Retinal pigment epithelial cell (primary cell): ENCODE measurements at regions not wholly inside any gene's neighbourhood (a gene's known extent, or its start where the extent isn't known, plus 50 kb on each side); places are given as distances from the start of the nearest gene placed in this dataset.
"Not testable (repeated sequence)": the region's sequence is repeated elsewhere in the genome, so short reads cannot be mapped to it uniquely, and the experiment has no call there.

Experiments used
- DNase-seq: peaks from one replicate; pipeline ENCODE4 v3.0.0-alpha.2; 2010; ENCODE audit warnings: low read depth
- H3K4me3 ChIP-seq: 2 replicates; pipeline ENCODE4 v1.5.1; 2011; ENCODE audit warnings: mild to moderate bottlenecking, low read length, control low read depth, moderate library complexity
- CTCF ChIP-seq: conservative IDR thresholded peaks from 2 replicates; pipeline ENCODE4 v1.5.1; 2011; ENCODE audit warnings: low read depth, low read length, control low read depth, inconsistent platforms

- not testable (repeated sequence) for H3K4me3 ChIP-seq, DNase-seq
Observed at GRCh38 chr10:46095943-46096342, 49.9 kb upstream of the MSMB start.

DNA sequence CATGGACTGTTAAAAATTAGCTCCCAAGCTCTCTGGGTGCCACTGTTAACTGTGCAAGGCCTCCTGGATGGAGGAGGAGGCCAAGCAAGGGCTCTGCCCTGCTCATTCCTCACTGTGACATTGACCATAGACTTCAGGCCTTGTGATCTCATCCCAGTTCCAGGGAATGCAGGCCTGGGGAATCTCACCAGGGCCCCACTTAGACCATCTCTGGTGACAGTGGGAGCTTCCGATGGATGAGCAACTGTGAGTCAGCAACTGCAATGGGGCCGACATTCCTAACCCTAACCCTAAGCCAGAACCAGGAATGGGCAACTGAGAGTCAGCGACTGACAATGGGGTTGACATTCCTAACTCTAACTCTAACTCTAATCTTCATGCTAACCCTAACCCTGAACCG is 50.4 kb upstream of the MSMB start:
- DNase-seq, result no peak
- no peak overlapping the region for H3K4me3 ChIP-seq
- no peak for TF ChIP-seq CTCF

GRCh38 chr10:46096909-46097575 is 51.0 kb upstream of the MSMB start:
- no peak for TF ChIP-seq CTCF
- no peak overlapping the region for H3K4me3 ChIP-seq
- no peak for DNase-seq

DNA sequence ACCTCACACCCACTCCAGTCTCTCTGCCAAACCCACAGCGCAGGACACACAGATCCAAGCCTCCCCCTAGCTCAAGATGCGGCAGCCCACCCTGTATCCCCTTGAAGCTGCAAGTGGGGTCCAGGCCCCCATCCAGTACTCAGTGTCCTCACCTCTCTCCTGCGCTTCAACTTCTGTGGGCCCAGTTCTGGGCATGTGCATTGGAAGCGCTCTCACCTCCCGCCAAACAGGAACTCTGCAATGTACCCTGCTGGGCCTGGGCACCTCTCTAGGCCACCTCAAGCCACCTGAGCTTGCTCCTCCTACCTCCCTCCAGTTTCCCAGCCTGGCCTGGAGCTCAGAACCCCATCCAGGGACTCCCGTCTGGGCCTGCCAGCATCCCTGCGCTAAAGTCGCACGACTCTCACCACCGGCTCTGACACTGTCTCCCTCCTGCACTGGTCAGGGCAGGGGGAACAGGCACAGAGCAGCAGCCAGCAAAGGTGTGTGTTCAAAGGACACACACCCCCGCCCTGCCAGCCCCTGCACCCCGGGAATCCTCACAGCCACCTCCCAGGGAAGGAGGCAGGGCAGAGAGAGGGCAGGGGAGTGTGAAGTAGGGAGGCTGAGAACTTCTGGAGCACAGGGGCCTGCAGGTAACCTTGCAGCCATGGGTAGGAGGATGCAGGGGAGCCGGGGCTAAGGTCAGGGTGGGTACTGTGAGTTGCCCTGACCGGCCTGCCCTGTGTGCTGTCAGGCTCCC is 51.7 kb upstream of the MSMB start:
- DNase-seq, result no peak
- H3K4me3 ChIP-seq, result no peak overlapping the region
- no peak for TF ChIP-seq CTCF

GRCh38 chr10:46098386-46098785 is 52.3 kb upstream of the MSMB start:
- no peak overlapping the region for H3K4me3 ChIP-seq
- TF ChIP-seq CTCF, result no peak
- no peak for DNase-seq

DNA sequence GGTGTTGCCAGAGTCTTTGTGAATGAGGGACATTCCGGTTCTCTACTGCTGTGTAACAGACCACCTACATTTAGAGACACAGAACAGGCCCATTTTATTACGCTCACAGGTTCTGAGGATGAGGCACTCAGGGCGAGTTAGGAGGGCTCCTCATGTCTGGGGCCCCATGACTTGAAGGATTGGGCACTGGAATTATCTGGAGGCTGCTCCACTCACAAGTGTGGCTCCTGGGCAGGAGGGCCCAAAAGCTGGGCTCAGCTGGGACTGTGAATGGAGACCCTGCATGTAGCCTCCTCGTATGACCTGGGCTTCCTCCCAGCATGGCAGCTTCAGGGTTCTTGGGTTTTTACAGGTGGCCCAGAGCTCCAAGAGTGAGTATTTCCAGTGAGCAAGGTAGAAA is 52.9 kb upstream of the MSMB start:
- DNase-seq, H3K4me3 ChIP-seq: not testable (repeated sequence)

DNA sequence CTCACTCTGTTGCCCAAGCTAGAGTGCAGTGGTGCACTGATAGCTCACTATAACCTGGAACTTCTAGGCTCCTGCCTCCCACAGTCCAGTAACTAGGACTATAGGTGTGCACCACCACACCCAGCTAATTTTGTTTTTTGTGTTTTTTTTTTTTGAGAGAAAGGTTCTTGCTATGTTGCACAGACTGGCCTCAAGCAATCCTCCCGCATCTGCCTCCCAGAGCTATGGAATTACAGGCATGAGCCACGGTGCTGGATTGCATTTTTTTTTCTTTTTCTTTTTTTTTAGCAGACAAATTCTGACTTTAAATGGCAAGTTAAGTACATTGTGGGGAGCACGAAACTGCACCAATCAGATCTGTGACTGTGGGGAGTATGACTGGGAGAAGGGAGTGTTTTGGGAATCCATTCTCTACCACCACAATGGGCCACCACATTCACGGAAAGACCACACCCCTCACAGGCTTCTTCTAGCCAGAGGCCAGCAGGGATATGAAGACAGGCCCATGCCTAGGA is 58.1 kb upstream of the MSMB start:
- DNase-seq, result no peak
- no peak overlapping the region for H3K4me3 ChIP-seq
- no peak for TF ChIP-seq CTCF

DNA sequence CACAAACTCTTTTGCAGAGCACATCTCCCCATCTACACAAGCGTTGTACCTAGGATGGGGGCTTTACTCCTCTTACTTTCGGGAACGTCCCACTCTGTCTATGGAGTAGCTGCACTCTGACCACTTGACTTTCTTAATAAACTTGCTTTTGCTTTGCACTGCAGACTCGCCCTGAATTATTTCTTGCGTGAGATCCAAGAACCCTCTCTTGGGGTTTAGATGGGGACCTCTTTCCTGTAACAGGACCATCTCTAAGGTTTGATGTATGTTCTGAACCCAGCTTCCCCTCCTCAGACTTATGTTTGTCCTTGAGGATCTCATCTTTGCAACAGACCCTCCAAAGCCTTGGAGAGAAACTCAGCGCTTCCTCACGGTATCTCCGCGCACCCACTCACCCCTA is 59.3 kb upstream of the MSMB start:
- DNase-seq, H3K4me3 ChIP-seq: not testable (repeated sequence)

DNA sequence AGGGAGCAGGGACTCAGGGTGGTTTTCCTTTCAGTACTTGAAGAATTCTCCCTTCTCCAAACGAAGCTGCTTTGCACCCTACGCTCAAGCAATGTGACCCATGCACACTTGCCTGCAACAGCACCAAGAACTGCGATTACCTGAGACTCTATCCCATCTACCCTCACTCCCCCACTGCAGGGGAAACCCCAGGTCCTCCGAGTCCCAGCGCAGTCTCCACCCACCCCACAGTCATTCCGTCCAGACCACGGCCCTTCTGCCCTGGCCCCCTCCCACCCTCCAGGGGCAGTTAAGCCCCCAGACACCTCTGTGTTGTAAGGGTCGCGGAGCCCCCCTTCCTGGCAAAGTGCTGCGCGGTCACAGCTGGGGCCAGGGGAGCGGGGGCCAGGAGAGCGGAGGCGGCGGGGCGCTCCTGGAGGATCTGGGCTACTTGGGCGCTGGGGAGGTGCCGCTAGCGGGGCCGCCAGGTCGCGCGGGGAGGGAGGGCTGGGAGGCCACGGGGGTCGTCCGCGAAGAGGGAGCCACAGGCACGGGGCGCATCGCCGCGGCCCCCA is 59.9 kb upstream of the MSMB start:
- not testable (repeated sequence) for DNase-seq
- H3K4me3 ChIP-seq, result peak overlapping the region; percentile 45
